WTC11 (cell line): ENCODE measurements at regions not wholly inside any gene's neighbourhood (a gene's known extent, or its start where the extent isn't known, plus 50 kb on each side); places are given as distances from the start of the nearest gene placed in this dataset.

Experiments used
- ATAC-seq: fragments of 200-7000 bp; cut with Tn5 transposase; 2 replicates; pipeline ENCODE4 v1.10.0; 2021; ENCODE audit warnings: mild to moderate bottlenecking, moderate library complexity
- CTCF ChIA-PET: fragments of 300-600 bp; sonication (Branson Sonifier 250); formaldehyde crosslinking; loops from one replicate; lab custom pipeline; 2021; ENCODE audit warnings: antibody characterized with exemption; lab: Charles Lee
- POLR2A ChIA-PET: fragments of 350-600 bp; sonication (Branson Sonifier 250); formaldehyde crosslinking; loops from one replicate; lab custom pipeline; 2021; ENCODE audit warnings: antibody characterized with exemption; lab: Charles Lee
- DNase-seq: peaks from one replicate; pipeline ENCODE4 v3.0.0; 2021; ENCODE audit warnings: low spot score
- H3K27ac Mint-ChIP-seq: 2 replicates; pipeline ENCODE4 v1.8.0; 2021; ENCODE audit warnings: mixed read lengths
- H3K27me3 Mint-ChIP-seq: 2 replicates; pipeline ENCODE4 v1.8.0; 2021; ENCODE audit warnings: low read depth, mild to moderate bottlenecking, moderate library complexity, mixed read lengths
- H3K36me3 Mint-ChIP-seq: 2 replicates; pipeline ENCODE4 v1.8.0; 2021; ENCODE audit warnings: mixed read lengths
- H3K4me1 Mint-ChIP-seq: 2 replicates; pipeline ENCODE4 v1.8.0; 2022; ENCODE audit warnings: mixed read lengths
- H3K4me3 Mint-ChIP-seq: 2 replicates; pipeline ENCODE4 v1.8.0; 2021; ENCODE audit warnings: mild to moderate bottlenecking, moderate library complexity, mixed read lengths
- H3K9me3 Mint-ChIP-seq: 2 replicates; pipeline ENCODE4 v1.8.0; 2021; ENCODE audit warnings: mixed read lengths
- AFF4 ChIP-seq: sonication (generic); formaldehyde crosslinking; IDR thresholded peaks from 2 replicates; pipeline ENCODE4 v1.8.1; 2023; ENCODE audit warnings: mild to moderate bottlenecking, missing genetic modification reagents, borderline replicate concordance
- E2F5 ChIP-seq: sonication (generic); formaldehyde crosslinking; IDR thresholded peaks from 2 replicates; pipeline ENCODE4 v1.8.1; 2022; ENCODE audit warnings: mild to moderate bottlenecking, moderate library complexity, missing genetic modification reagents
- GRHL2 ChIP-seq: fragments of 250-450 bp; sonication (Bioruptor Pico); IDR thresholded peaks from 2 replicates; pipeline ENCODE4 v1.8.0; 2022; ENCODE audit warnings: mild to moderate bottlenecking, moderate library complexity; ENCODE audit not compliant: insufficient replicate concordance, severe bottlenecking
- IRF1 ChIP-seq: sonication (generic); formaldehyde crosslinking; IDR thresholded peaks from 2 replicates; pipeline ENCODE4 v1.8.0; 2023; ENCODE audit warnings: missing genetic modification reagents
- JAZF1 ChIP-seq: fragments of 250-450 bp; sonication (Bioruptor Pico); IDR thresholded peaks from 2 replicates; pipeline ENCODE4 v1.9.0; 2021; ENCODE audit warnings: moderate library complexity, mild to moderate bottlenecking, inconsistent platforms
- MAX ChIP-seq: sonication (generic); formaldehyde crosslinking; IDR thresholded peaks from 2 replicates; pipeline ENCODE4 v1.8.0; 2022; ENCODE audit warnings: mild to moderate bottlenecking, missing genetic modification reagents
- MXD4 ChIP-seq: fragments of 250-450 bp; sonication (Bioruptor Pico); IDR thresholded peaks from 2 replicates; pipeline ENCODE4 v1.8.0; 2021; ENCODE audit warnings: mild to moderate bottlenecking, moderate library complexity, borderline replicate concordance
- NR2C2 ChIP-seq: sonication (generic); formaldehyde crosslinking; IDR thresholded peaks from 2 replicates; pipeline ENCODE4 v1.8.0; 2022; ENCODE audit warnings: mild to moderate bottlenecking, missing genetic modification reagents
- PRRX2 ChIP-seq: fragments of 250-450 bp; sonication (Bioruptor Pico); IDR thresholded peaks from 2 replicates; pipeline ENCODE4 v1.8.0; 2021; ENCODE audit warnings: mild to moderate bottlenecking
- TCF7 ChIP-seq: sonication (generic); formaldehyde crosslinking; IDR thresholded peaks from 2 replicates; pipeline ENCODE4 v1.8.0; 2022; ENCODE audit warnings: mild to moderate bottlenecking, low read depth, missing genetic modification reagents, moderate library complexity
- TEAD1 ChIP-seq: sonication (generic); formaldehyde crosslinking; IDR thresholded peaks from 2 replicates; pipeline ENCODE4 v1.8.0; 2022; ENCODE audit warnings: mild to moderate bottlenecking, missing genetic modification reagents
- USF2 ChIP-seq: sonication (generic); formaldehyde crosslinking; IDR thresholded peaks from 2 replicates; pipeline ENCODE4 v1.8.1; 2023; ENCODE audit warnings: mild to moderate bottlenecking, missing genetic modification reagents, moderate library complexity
- ZBTB21 ChIP-seq: sonication (generic); formaldehyde crosslinking; IDR thresholded peaks from 2 replicates; pipeline ENCODE4 v1.8.1; 2023; ENCODE audit warnings: mild to moderate bottlenecking, missing genetic modification reagents, borderline replicate concordance
- ZNF121 ChIP-seq: sonication (generic); formaldehyde crosslinking; IDR thresholded peaks from 2 replicates; pipeline ENCODE4 v1.8.0; 2023; ENCODE audit warnings: missing genetic modification reagents
- ZNF396 ChIP-seq: fragments of 250-450 bp; sonication (Bioruptor Pico); IDR thresholded peaks from 2 replicates; pipeline ENCODE4 v1.8.0; 2021; ENCODE audit warnings: mild to moderate bottlenecking, moderate library complexity, borderline replicate concordance
- ZNF423 ChIP-seq: fragments of 250-450 bp; sonication (Bioruptor Pico); IDR thresholded peaks from 2 replicates; pipeline ENCODE4 v2.1.2; 2022; ENCODE audit warnings: mild to moderate bottlenecking, moderate library complexity
- ZNF671 ChIP-seq: fragments of 250-450 bp; sonication (Bioruptor Pico); IDR thresholded peaks from 2 replicates; pipeline ENCODE4 v1.8.0; 2021; ENCODE audit warnings: mild to moderate bottlenecking
- TF ChIP-seq, protein P1 (sequence below): fragments of 250-450 bp; sonication (Bioruptor Pico); IDR thresholded peaks from 2 replicates; pipeline ENCODE4 v1.8.0; 2021; ENCODE audit warnings: mild to moderate bottlenecking
- TF ChIP-seq, protein P2 (sequence below): fragments of 250-450 bp; sonication (Bioruptor Pico); IDR thresholded peaks from 2 replicates; pipeline ENCODE4 v1.9.0; 2021; ENCODE audit warnings: mild to moderate bottlenecking
- TF ChIP-seq, protein P3 (sequence below): fragments of 250-450 bp; sonication (Bioruptor Pico); IDR thresholded peaks from 2 replicates; pipeline ENCODE4 v2.1.2; 2022; ENCODE audit warnings: mild to moderate bottlenecking, moderate library complexity
- TF ChIP-seq, protein P4 (sequence below): sonication (generic); formaldehyde crosslinking; IDR thresholded peaks from 2 replicates; pipeline ENCODE4 v1.8.0; 2022; ENCODE audit warnings: mild to moderate bottlenecking, missing genetic modification reagents
- TF ChIP-seq, protein P5 (sequence below): sonication (generic); formaldehyde crosslinking; IDR thresholded peaks from 2 replicates; pipeline ENCODE4 v1.8.0; 2022; ENCODE audit warnings: mild to moderate bottlenecking, missing genetic modification reagents

- Mint-ChIP-seq H3K9me3 (peaks cover 78% of the 10 kb centered on the region), H3K27me3 (peaks cover 13% of the 10 kb centered on the region), H3K4me1 (no peaks in the 10 kb centered on the region), H3K36me3 (peaks cover 64% of the 10 kb centered on the region), H3K4me3 (no peak overlapping the region), H3K27ac (no peak overlapping the region)
- TF ChIP-seq JAZF1 (CRISPR knock-in tag) (no peak), USF2 (CRISPR knock-in tag) (no peak), ZNF423 (CRISPR knock-in tag) (no peak), ZBTB21 (CRISPR knock-in tag) (no peak), IRF1 (CRISPR knock-in tag) (no peak), NR2C2 (CRISPR knock-in tag) (no peak), TCF7 (CRISPR knock-in tag) (no peak), MXD4 (no peak), TEAD1 (CRISPR knock-in tag) (no peak)
- TF ChIP-seq, protein P1, sequence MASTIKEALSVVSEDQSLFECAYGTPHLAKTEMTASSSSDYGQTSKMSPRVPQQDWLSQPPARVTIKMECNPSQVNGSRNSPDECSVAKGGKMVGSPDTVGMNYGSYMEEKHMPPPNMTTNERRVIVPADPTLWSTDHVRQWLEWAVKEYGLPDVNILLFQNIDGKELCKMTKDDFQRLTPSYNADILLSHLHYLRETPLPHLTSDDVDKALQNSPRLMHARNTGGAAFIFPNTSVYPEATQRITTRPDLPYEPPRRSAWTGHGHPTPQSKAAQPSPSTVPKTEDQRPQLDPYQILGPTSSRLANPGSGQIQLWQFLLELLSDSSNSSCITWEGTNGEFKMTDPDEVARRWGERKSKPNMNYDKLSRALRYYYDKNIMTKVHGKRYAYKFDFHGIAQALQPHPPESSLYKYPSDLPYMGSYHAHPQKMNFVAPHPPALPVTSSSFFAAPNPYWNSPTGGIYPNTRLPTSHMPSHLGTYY, result no peak
- TF ChIP-seq, protein P2, sequence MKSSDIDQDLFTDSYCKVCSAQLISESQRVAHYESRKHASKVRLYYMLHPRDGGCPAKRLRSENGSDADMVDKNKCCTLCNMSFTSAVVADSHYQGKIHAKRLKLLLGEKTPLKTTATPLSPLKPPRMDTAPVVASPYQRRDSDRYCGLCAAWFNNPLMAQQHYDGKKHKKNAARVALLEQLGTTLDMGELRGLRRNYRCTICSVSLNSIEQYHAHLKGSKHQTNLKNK (CRISPR knock-in tag), result no peak
- TF ChIP-seq, protein P3, sequence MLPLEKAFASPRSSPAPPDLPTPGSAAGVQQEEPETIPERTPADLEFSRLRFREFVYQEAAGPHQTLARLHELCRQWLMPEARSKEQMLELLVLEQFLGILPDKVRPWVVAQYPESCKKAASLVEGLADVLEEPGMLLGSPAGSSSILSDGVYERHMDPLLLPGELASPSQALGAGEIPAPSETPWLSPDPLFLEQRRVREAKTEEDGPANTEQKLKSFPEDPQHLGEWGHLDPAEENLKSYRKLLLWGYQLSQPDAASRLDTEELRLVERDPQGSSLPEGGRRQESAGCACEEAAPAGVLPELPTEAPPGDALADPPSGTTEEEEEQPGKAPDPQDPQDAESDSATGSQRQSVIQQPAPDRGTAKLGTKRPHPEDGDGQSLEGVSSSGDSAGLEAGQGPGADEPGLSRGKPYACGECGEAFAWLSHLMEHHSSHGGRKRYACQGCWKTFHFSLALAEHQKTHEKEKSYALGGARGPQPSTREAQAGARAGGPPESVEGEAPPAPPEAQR, result no peak
- TF ChIP-seq, protein P4, sequence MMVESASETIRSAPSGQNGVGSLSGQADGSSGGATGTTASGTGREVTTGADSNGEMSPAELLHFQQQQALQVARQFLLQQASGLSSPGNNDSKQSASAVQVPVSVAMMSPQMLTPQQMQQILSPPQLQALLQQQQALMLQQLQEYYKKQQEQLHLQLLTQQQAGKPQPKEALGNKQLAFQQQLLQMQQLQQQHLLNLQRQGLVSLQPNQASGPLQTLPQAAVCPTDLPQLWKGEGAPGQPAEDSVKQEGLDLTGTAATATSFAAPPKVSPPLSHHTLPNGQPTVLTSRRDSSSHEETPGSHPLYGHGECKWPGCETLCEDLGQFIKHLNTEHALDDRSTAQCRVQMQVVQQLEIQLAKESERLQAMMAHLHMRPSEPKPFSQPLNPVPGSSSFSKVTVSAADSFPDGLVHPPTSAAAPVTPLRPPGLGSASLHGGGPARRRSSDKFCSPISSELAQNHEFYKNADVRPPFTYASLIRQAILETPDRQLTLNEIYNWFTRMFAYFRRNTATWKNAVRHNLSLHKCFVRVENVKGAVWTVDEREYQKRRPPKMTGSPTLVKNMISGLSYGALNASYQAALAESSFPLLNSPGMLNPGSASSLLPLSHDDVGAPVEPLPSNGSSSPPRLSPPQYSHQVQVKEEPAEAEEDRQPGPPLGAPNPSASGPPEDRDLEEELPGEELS, result no peak
- TF ChIP-seq, protein P5, sequence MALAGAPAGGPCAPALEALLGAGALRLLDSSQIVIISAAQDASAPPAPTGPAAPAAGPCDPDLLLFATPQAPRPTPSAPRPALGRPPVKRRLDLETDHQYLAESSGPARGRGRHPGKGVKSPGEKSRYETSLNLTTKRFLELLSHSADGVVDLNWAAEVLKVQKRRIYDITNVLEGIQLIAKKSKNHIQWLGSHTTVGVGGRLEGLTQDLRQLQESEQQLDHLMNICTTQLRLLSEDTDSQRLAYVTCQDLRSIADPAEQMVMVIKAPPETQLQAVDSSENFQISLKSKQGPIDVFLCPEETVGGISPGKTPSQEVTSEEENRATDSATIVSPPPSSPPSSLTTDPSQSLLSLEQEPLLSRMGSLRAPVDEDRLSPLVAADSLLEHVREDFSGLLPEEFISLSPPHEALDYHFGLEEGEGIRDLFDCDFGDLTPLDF (CRISPR knock-in tag), result no peak
- ChIA-PET POLR2A (no interaction called here), CTCF (no interaction called here)
- ATAC-seq (no peak), DNase-seq (no peak)
Observed at GRCh38 chr1:3989465-3989864, 89.4 kb upstream of the C1orf174 start.

- H3K36me3 Mint-ChIP-seq, result peaks cover 63% of the 10 kb centered on the region
- H3K27me3 Mint-ChIP-seq, result peaks cover 13% of the 10 kb centered on the region
- DNase-seq (no peak), ATAC-seq (no peak)
- H3K9me3 Mint-ChIP-seq, result peaks cover 75% of the 10 kb centered on the region
- H3K4me1 Mint-ChIP-seq, result no peaks in the 10 kb centered on the region
- POLR2A ChIA-PET, result no interaction called here
- no peak overlapping the region for H3K27ac Mint-ChIP-seq
- no peak overlapping the region for H3K4me3 Mint-ChIP-seq
- CTCF ChIA-PET, result interaction anchor here (0.7 kb wide), 1 partner anchor 85 kb away, joined by 3 read pairs; no protein-coding TSS in a partner anchor
- TF ChIP-seq MAX (CRISPR knock-in tag) (no peak), GRHL2 (CRISPR knock-in tag) (no peak), E2F5 (CRISPR knock-in tag) (no peak), ZNF121 (CRISPR knock-in tag) (no peak), USF2 (CRISPR knock-in tag) (no peak), ZNF671 (CRISPR knock-in tag) (no peak), PRRX2 (no peak), AFF4 (no peak), ZNF396 (no peak)
Observed at GRCh38 chr1:3992103-3992556, 92.1 kb upstream of the C1orf174 start.
